PC-3 (cell line): ENCODE measurements at regions not wholly inside any gene's neighbourhood (a gene's known extent, or its start where the extent isn't known, plus 50 kb on each side); places are given as distances from the start of the nearest gene placed in this dataset.
A peak's percentile ranks its signal among the peaks of the same experiment; 100 is the strongest.

ENCODE experiments used
- ATAC-seq: fragments of 200-7000 bp; cut with Tn5 transposase; 2 replicates; pipeline ENCODE4 v1.9.1; 2020; ENCODE audit warnings: mild to moderate bottlenecking, moderate library complexity
- BruUV-seq: library from RNA; stranded (reverse); fragments of 400-500 nt; replicated peaks from 2 replicates; lab custom pipeline; 2021; lab: Mats Ljungman, UMichigan
- CTCF ChIA-PET: fragments of 300-600 bp; sonication (Branson Sonifier 250); formaldehyde crosslinking; loops from one replicate; lab custom pipeline; 2022; ENCODE audit warnings: antibody characterized with exemption; lab: Charles Lee
- POLR2A ChIA-PET: fragments of 300-600 bp; sonication (Branson Sonifier 250); formaldehyde crosslinking; loops from one replicate; lab custom pipeline; 2022; ENCODE audit warnings: antibody characterized with exemption; ENCODE audit not compliant: unreplicated experiment; lab: Charles Lee
- DNase-seq: peaks from one replicate; pipeline ENCODE4 v3.0.0-alpha.2; 2015
- H2AFZ ChIP-seq: fragments of 300-600 bp; sonication (generic); 2 replicates; pipeline ENCODE4 v1.6.0; 2016; ENCODE audit warnings: antibody characterized with exemption, low read length
- H3F3A ChIP-seq: fragments of 300-600 bp; sonication (generic); one replicate; pipeline ENCODE4 v1.6.0; 2017; ENCODE audit warnings: antibody characterized with exemption, low read length, control low read depth, mild to moderate bottlenecking; ENCODE audit not compliant: unreplicated experiment
- H3K27ac ChIP-seq: fragments of 300-600 bp; sonication (generic); 2 replicates; pipeline ENCODE4 v1.5.1; 2016; ENCODE audit warnings: mild to moderate bottlenecking, low read length
- H3K27me3 ChIP-seq: fragments of 300-600 bp; sonication (generic); 2 replicates; pipeline ENCODE4 v1.6.1; 2016; ENCODE audit warnings: low read length, mixed read lengths
- H3K36me3 ChIP-seq: fragments of 300-600 bp; sonication (generic); 2 replicates; pipeline ENCODE4 v1.6.1; 2016; ENCODE audit warnings: low read depth, mixed run types, low read length, mixed read lengths
- H3K4me1 ChIP-seq: fragments of 300-600 bp; sonication (generic); 2 replicates; pipeline ENCODE4 v1.5.1; 2016; ENCODE audit warnings: low read length; ENCODE audit not compliant: insufficient read depth
- H3K4me2 ChIP-seq: fragments of 300-600 bp; sonication (generic); 2 replicates; pipeline ENCODE4 v1.6.0; 2016; ENCODE audit warnings: low read length
- H3K4me3 ChIP-seq: fragments of 300-600 bp; sonication (generic); 2 replicates; pipeline ENCODE4 v1.5.1; 2016; ENCODE audit warnings: mild to moderate bottlenecking, low read length, mixed read lengths
- H3K79me2 ChIP-seq: fragments of 300-600 bp; sonication (generic); 2 replicates; pipeline ENCODE4 v1.6.1; 2017; ENCODE audit warnings: low read length, mixed read lengths
- H3K9ac ChIP-seq: fragments of 300-600 bp; sonication (generic); 2 replicates; pipeline ENCODE4 v1.6.0; 2016; ENCODE audit warnings: mild to moderate bottlenecking, low read length
- H3K9me2 ChIP-seq: fragments of 300-600 bp; sonication (generic); replicated peaks from 2 replicates; pipeline ENCODE4 v1.6.1; 2016; ENCODE audit warnings: mixed run types, low read length, mixed read lengths
- H3K9me3 ChIP-seq: fragments of 300-600 bp; sonication (generic); 2 replicates; pipeline ENCODE4 v1.6.1; 2016; ENCODE audit warnings: low read length, mixed read lengths
- H4K20me1 ChIP-seq: fragments of 300-600 bp; sonication (generic); 2 replicates; pipeline ENCODE4 v1.6.1; 2016; ENCODE audit warnings: low read length, mixed read lengths
- EZH2 ChIP-seq: fragments of 300-600 bp; sonication (generic); IDR thresholded peaks from one replicate; pipeline ENCODE4 v1.6.1; 2017; ENCODE audit warnings: antibody characterized with exemption, mild to moderate bottlenecking, low read length; ENCODE audit not compliant: unreplicated experiment
- EZH2phosphoT487 ChIP-seq: fragments of 300-600 bp; sonication (generic); IDR thresholded peaks from 2 replicates; pipeline ENCODE4 v1.6.1; 2018; ENCODE audit warnings: mild to moderate bottlenecking, antibody characterized with exemption, low read length, borderline replicate concordance
- intact Hi-C: fragments of 100-400 bp; cut with micrococcal nuclease; formaldehyde crosslinking; loops from 2 replicates; pipeline ENCODE4 v1.9.0; 2023
- TF ChIP-seq, protein P1 (sequence below): fragments of 300-600 bp; sonication (generic); conservative IDR thresholded peaks from 2 replicates; pipeline ENCODE4 v1.5.1; 2017; ENCODE audit warnings: antibody characterized with exemption, low read depth, mild to moderate bottlenecking, low read length

DNA sequence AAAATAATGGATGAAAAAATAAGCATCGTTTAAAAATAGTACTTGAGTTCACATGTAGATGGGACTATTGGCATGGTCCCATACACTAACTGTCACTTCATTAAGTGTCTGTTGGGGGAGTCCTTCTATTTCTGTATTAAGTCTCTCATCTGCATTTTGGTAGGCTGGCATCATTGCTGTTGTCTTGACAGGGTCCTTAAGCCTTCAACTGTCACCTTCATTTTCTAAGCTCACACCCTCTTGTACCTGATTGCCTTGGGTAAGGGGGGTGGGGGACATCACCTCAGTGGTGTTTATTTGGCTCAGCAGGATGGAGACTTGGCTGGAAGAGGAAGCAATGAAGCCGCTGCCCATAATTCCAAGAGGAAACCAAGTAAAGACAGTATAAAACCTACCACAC lies 202.0 kb upstream of the VEPH1 start:
- H3K9me3 ChIP-seq: no peaks in the 10 kb centered on the region
- no TSS peak for BruUV-seq
- H3K4me2 ChIP-seq: no peak overlapping the region
- DNase-seq: no peak
- TF ChIP-seq EZH2: no peak
- TF ChIP-seq, protein P1, sequence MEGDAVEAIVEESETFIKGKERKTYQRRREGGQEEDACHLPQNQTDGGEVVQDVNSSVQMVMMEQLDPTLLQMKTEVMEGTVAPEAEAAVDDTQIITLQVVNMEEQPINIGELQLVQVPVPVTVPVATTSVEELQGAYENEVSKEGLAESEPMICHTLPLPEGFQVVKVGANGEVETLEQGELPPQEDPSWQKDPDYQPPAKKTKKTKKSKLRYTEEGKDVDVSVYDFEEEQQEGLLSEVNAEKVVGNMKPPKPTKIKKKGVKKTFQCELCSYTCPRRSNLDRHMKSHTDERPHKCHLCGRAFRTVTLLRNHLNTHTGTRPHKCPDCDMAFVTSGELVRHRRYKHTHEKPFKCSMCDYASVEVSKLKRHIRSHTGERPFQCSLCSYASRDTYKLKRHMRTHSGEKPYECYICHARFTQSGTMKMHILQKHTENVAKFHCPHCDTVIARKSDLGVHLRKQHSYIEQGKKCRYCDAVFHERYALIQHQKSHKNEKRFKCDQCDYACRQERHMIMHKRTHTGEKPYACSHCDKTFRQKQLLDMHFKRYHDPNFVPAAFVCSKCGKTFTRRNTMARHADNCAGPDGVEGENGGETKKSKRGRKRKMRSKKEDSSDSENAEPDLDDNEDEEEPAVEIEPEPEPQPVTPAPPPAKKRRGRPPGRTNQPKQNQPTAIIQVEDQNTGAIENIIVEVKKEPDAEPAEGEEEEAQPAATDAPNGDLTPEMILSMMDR: no peak
- TF ChIP-seq EZH2phosphoT487: no peak
- no peak overlapping the region for H2AFZ ChIP-seq
- POLR2A ChIA-PET: no interaction called here
- H3K79me2 ChIP-seq: no peaks in the 10 kb centered on the region
- no peak overlapping the region for H3K4me3 ChIP-seq
- H3K27ac ChIP-seq: no peak overlapping the region
- H3K9ac ChIP-seq: no peak overlapping the region
- H3K27me3 ChIP-seq: no peaks in the 10 kb centered on the region
- H3K9me2 ChIP-seq: no peaks in the 10 kb centered on the region
- no peaks in the 10 kb centered on the region for H3K36me3 ChIP-seq
- CTCF ChIA-PET: no interaction called here
- H3F3A ChIP-seq: no peaks in the 10 kb centered on the region
- H4K20me1 ChIP-seq: no peaks in the 10 kb centered on the region
- intact Hi-C loops: no loop called here
- H3K4me1 ChIP-seq: no peaks in the 10 kb centered on the region
- ATAC-seq: no peak

DNA sequence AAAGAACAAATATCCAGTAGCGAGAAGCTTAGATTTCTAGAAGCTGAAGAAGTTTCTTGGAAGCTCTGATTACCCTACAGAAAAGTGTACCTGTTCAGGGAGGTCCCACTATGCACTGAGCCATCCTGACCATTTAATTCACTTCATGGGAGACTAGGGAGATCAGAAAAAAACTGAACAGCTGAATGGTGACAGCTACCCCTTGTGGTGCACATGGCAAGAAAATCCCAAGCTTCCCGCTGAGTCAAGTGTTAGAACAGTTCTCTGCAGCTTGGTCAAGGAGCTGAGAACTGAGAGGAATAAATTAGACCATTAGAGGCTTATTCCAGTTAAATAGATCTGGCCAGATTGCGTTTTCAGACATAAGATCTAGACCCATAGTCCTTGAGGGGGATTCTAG lies 197.2 kb upstream of the VEPH1 start:
- H3K27ac ChIP-seq: no peak overlapping the region
- ChIA-PET CTCF (interaction anchor here (0.6 to 0.9 kb wide), 2 partner anchors 20 to 168 kb away, joined by 3 read pairs; no protein-coding TSS in a partner anchor), POLR2A (no interaction called here)
- H2AFZ ChIP-seq: no peak overlapping the region
- no peak overlapping the region for H3K9ac ChIP-seq
- no peaks in the 10 kb centered on the region for H3K79me2 ChIP-seq
- no peaks in the 10 kb centered on the region for H3K9me3 ChIP-seq
- H3F3A ChIP-seq: no peaks in the 10 kb centered on the region
- ATAC-seq (peak; percentile 46), DNase-seq (peak; percentile 26)
- H3K27me3 ChIP-seq: no peaks in the 10 kb centered on the region
- H3K4me3 ChIP-seq: no peak overlapping the region
- no peak for TF ChIP-seq EZH2
- TF ChIP-seq, protein P1: peak; percentile 51
- BruUV-seq: no TSS peak
- no peak overlapping the region for H3K4me2 ChIP-seq
- no peaks in the 10 kb centered on the region for H4K20me1 ChIP-seq
- H3K9me2 ChIP-seq: no peaks in the 10 kb centered on the region
- intact Hi-C loops: no loop called here
- no peaks in the 10 kb centered on the region for H3K4me1 ChIP-seq
- H3K36me3 ChIP-seq: no peaks in the 10 kb centered on the region

DNA sequence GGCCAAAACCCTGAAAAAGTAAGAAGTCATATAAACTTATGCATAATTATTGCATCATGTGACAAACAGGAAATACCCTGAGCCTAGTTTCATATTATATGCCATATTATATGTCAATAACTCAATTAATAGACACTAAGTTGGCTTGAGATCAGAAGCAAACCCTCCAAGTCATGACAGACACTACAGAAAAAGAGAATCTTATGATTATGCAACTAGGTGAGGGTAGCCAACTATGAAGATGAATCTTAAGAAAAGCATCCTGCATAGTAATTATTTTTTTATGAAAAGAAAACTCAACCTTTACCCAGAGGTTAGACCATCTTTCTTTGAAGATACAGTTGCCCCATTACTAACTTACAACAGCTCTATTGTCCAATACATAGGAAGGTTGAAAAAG lies 192.4 kb upstream of the VEPH1 start:
- no peak for TF ChIP-seq EZH2phosphoT487
- TF ChIP-seq EZH2: no peak
- TF ChIP-seq, protein P1: no peak
- no peak overlapping the region for H3K27ac ChIP-seq
- POLR2A ChIA-PET: no interaction called here
- H2AFZ ChIP-seq: no peak overlapping the region
- H3K9ac ChIP-seq: no peak overlapping the region
- no TSS peak for BruUV-seq
- peaks cover 5% of the 10 kb centered on the region; the same call in 1 of the 2 replicates for H3K9me2 ChIP-seq
- H4K20me1 ChIP-seq: no peaks in the 10 kb centered on the region
- no peaks in the 10 kb centered on the region for H3K79me2 ChIP-seq
- DNase-seq (no peak), ATAC-seq (no peak)
- H3K9me3 ChIP-seq: no peaks in the 10 kb centered on the region
- H3K27me3 ChIP-seq: no peaks in the 10 kb centered on the region
- no peaks in the 10 kb centered on the region for H3K4me1 ChIP-seq
- no peak overlapping the region for H3K4me3 ChIP-seq
- no peaks in the 10 kb centered on the region for H3F3A ChIP-seq
- H3K36me3 ChIP-seq: no peaks in the 10 kb centered on the region
- intact Hi-C loops: no loop called here
- CTCF ChIA-PET: no interaction called here
- H3K4me2 ChIP-seq: no peak overlapping the region
